CD4-positive, alpha-beta T cell (primary cell): ENCODE measurements at regions not wholly inside any gene's neighbourhood (a gene's known extent, or its start where the extent isn't known, plus 50 kb on each side); places are given as distances from the start of the nearest gene placed in this dataset.

Experiments used
- ATAC-seq: fragments of 200-7000 bp; cut with Tn5 transposase; one replicate; pipeline ENCODE4 v1.10.0; 2022; ENCODE audit warnings: mild to moderate bottlenecking; ENCODE audit not compliant: poor library complexity
- CTCF ChIA-PET: fragments of 350-600 bp; sonication (Branson Sonifier 250); formaldehyde crosslinking; loops from one replicate; lab custom pipeline; 2021; ENCODE audit warnings: antibody characterized with exemption, inconsistent platforms; lab: Charles Lee
- POLR2A ChIA-PET: fragments of 350-600 bp; sonication (Branson Sonifier 250); formaldehyde crosslinking; loops from one replicate; lab custom pipeline; 2021; ENCODE audit warnings: antibody characterized with exemption, inconsistent platforms; lab: Charles Lee
- DNase-seq, 14 experiments: peaks; one replicate each; pipeline ENCODE4 v3.0.0-alpha.2; 2013 to 2020; ENCODE audit warnings: mixed read lengths in 2 of 14
- H3K27ac ChIP-seq, 2 donors: one replicate each; pipeline versions ENCODE4 v1.5.1 to v1.7.0; 2013; ENCODE audit warnings: low read length in 2 of 2, low read depth in 1 of 2, mild to moderate bottlenecking in 1 of 2
- H3K27me3 ChIP-seq, 2 experiments: 1 replicate in 1 of 2; 2 replicates in 1 of 2; pipeline versions ENCODE4 v1.6.1 to v1.7.0; 2013; ENCODE audit warnings: low read length in 2 of 2, control low read depth in 1 of 2, mild to moderate bottlenecking in 1 of 2, moderate library complexity in 1 of 2; ENCODE audit not compliant: insufficient read depth in 2 of 2, control insufficient read depth in 1 of 2
- H3K36me3 ChIP-seq: one replicate; pipeline ENCODE4 v1.6.1; 2013; ENCODE audit warnings: low read length, control low read depth; ENCODE audit not compliant: insufficient read depth
- H3K4me1 ChIP-seq: one replicate; pipeline ENCODE4 v1.6.1; 2013; ENCODE audit warnings: low read length, control low read depth; ENCODE audit not compliant: insufficient read depth
- H3K4me3 ChIP-seq: one replicate; pipeline ENCODE4 v1.5.1; 2013; ENCODE audit warnings: mild to moderate bottlenecking, low read length, moderate library complexity
- H3K9me3 ChIP-seq, 2 experiments: 1 replicate in 1 of 2; 2 replicates in 1 of 2; pipeline versions ENCODE4 v1.6.1 to v1.7.0; 2013; ENCODE audit warnings: low read length in 2 of 2, mild to moderate bottlenecking in 2 of 2, control low read depth in 1 of 2, moderate library complexity in 1 of 2; ENCODE audit not compliant: control insufficient read depth in 1 of 2, insufficient read depth in 1 of 2
- H3K27ac Mint-ChIP-seq: one replicate; pipeline ENCODE4 v1.8.0; 2020; ENCODE audit warnings: mixed read lengths
- H3K27me3 Mint-ChIP-seq: one replicate; pipeline ENCODE4 v1.8.0; 2021; ENCODE audit warnings: mixed read lengths
- H3K36me3 Mint-ChIP-seq: one replicate; pipeline ENCODE4 v1.8.0; 2021; ENCODE audit warnings: low read depth, mixed read lengths
- H3K4me1 Mint-ChIP-seq: one replicate; pipeline ENCODE4 v1.8.0; 2021; ENCODE audit warnings: low read depth, mixed read lengths
- H3K4me3 Mint-ChIP-seq: one replicate; pipeline ENCODE4 v1.8.0; 2020; ENCODE audit warnings: mild to moderate bottlenecking, mixed read lengths
- H3K9me3 Mint-ChIP-seq: one replicate; pipeline ENCODE4 v1.8.0; 2020; ENCODE audit warnings: mixed read lengths
- intact Hi-C, 2 experiments: fragments of 100-400 bp; cut with DNase I in 1 of 2; cut with micrococcal nuclease in 1 of 2; formaldehyde crosslinking; loops; one replicate each; pipeline versions ENCODE4 v1.15.1 to v1.9.0; 2023 to 2025; cut with DNase I, micrococcal nuclease
- TF ChIP-seq, protein P1 (sequence below): fragments of 200-600 bp; IDR thresholded peaks from one replicate; pipeline ENCODE4 v1.8.0; 2022; ENCODE audit warnings: antibody characterized with exemption, mild to moderate bottlenecking

DNA sequence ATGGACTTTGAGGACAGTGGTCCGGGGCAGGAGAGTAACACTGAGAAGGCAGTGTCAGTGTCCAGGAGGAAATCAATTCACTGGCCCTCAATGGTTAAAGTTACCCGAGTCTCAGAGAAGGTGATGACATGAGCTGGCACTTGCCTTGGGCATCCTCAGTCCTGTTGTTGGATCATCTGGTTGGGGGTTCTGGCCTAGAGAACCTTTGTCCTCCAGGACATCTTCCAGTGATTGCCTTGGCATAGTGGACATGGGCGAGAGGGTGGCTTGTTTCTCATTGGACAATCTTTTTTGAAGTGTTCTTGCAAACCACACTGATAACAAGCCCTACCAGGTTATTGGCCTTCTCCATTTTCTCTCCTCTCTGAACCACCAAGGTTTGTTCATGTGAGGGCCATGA lies 83.4 kb upstream of the TERB2 start:
- Mint-ChIP-seq H3K9me3 (peaks cover 23% of the 10 kb centered on the region), H3K27me3 (peaks cover 8% of the 10 kb centered on the region), H3K27ac (no peak overlapping the region), H3K36me3 (peaks cover 16% of the 10 kb centered on the region), H3K4me1 (no peaks in the 10 kb centered on the region), H3K4me3 (no peak overlapping the region)
- Histone ChIP-seq H3K27me3 (no peaks in the 10 kb centered on the region), H3K9me3 (peaks cover 15 to 38% of the 10 kb centered on the region in 2 experiments), H3K27ac (no peak overlapping the region), H3K36me3 (no peaks in the 10 kb centered on the region), H3K4me1 (no peaks in the 10 kb centered on the region), H3K4me3 (no peak overlapping the region)
- ChIA-PET CTCF (no interaction called here), POLR2A (no interaction called here)
- intact Hi-C loops, result no loop called here
- TF ChIP-seq, protein P1, sequence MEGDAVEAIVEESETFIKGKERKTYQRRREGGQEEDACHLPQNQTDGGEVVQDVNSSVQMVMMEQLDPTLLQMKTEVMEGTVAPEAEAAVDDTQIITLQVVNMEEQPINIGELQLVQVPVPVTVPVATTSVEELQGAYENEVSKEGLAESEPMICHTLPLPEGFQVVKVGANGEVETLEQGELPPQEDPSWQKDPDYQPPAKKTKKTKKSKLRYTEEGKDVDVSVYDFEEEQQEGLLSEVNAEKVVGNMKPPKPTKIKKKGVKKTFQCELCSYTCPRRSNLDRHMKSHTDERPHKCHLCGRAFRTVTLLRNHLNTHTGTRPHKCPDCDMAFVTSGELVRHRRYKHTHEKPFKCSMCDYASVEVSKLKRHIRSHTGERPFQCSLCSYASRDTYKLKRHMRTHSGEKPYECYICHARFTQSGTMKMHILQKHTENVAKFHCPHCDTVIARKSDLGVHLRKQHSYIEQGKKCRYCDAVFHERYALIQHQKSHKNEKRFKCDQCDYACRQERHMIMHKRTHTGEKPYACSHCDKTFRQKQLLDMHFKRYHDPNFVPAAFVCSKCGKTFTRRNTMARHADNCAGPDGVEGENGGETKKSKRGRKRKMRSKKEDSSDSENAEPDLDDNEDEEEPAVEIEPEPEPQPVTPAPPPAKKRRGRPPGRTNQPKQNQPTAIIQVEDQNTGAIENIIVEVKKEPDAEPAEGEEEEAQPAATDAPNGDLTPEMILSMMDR, result no peak
- ATAC-seq (no peak), DNase-seq (no peak)

DNA sequence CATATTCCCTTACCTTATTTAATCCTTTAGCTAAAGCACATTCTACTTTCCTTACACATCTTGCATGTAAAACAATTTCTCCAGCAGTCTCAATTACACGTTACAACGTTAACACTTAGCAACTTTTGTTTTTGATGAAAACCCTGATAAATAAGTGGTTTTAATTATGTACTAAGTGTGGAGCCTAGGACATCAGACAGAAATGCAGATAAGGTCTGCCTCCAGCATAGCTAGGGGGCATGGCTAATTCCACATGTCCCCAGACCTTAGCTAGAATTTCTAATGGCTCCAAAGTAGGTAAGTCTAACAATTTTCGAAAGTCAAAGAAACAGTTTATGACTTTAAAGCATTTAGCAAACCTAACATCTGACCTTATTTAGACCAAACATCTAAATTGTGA lies 77.4 kb upstream of the TERB2 start:
- no peaks in the 10 kb centered on the region for H3K4me1 ChIP-seq
- peaks cover 15 to 51% of the 10 kb centered on the region in 2 experiments for H3K9me3 ChIP-seq
- DNase-seq, result no peak
- H3K4me3 ChIP-seq, result no peak overlapping the region
- no peak for ATAC-seq
- H3K9me3 Mint-ChIP-seq, result peaks cover 13% of the 10 kb centered on the region
- H3K36me3 ChIP-seq, result no peaks in the 10 kb centered on the region
- POLR2A ChIA-PET, result no interaction called here
- H3K4me3 Mint-ChIP-seq, result no peak overlapping the region
- H3K27me3 ChIP-seq, result no peaks in the 10 kb centered on the region
- H3K27me3 Mint-ChIP-seq, result no peaks in the 10 kb centered on the region
- no peak overlapping the region for H3K27ac ChIP-seq
- intact Hi-C loops, result no loop called here
- TF ChIP-seq, protein P1, result no peak
- CTCF ChIA-PET, result no interaction called here
- no peak overlapping the region for H3K27ac Mint-ChIP-seq
- H3K4me1 Mint-ChIP-seq, result no peaks in the 10 kb centered on the region
- H3K36me3 Mint-ChIP-seq, result peaks cover 14% of the 10 kb centered on the region

DNA sequence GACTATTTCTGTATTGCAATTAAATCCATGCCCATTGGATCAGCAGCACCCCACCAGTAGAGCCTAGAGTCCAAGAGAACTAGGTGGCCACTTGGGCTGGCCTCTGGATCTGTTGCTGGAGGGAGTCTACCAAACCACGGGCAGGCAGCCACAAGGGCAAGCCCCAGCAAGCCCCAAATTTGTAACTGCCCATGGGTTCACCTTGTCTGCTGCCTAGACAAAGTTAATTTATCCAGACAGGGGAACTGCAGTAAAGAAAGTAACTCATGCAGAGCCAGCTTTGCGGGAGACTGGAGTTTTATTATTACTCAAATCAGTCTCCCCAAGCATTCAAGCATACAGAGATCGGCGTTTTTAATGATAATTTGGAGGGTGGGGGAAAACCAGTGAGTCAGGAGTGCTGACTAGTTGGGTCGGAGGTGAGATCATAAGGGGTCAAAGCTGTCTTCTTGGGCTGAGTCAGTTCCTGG lies 74.0 kb upstream of the TERB2 start:
- DNase-seq (peak in 1 of 14 experiments; percentile 8), ATAC-seq (no peak)
- Mint-ChIP-seq H3K4me1 (no peaks in the 10 kb centered on the region), H3K36me3 (peaks cover 4% of the 10 kb centered on the region), H3K27me3 (no peaks in the 10 kb centered on the region), H3K27ac (no peak overlapping the region), H3K4me3 (no peak overlapping the region), H3K9me3 (peaks cover 7% of the 10 kb centered on the region)
- H3K36me3 ChIP-seq, result no peaks in the 10 kb centered on the region
- intact Hi-C loops, result no loop called here
- no peaks in the 10 kb centered on the region for H3K27me3 ChIP-seq
- H3K27ac ChIP-seq, result no peak overlapping the region
- H3K4me3 ChIP-seq, result no peak overlapping the region
- ChIA-PET POLR2A (no interaction called here), CTCF (no interaction called here)
- H3K4me1 ChIP-seq, result no peaks in the 10 kb centered on the region
- H3K9me3 ChIP-seq, result peaks cover 3 to 19% of the 10 kb centered on the region in 2 experiments
- TF ChIP-seq, protein P1, result no peak
